HEK293T (cell line): ENCODE measurements at regions not wholly inside any gene's neighbourhood (a gene's known extent, or its start where the extent isn't known, plus 50 kb on each side); places are given as distances from the start of the nearest gene placed in this dataset.

ENCODE experiments used
- CTCF ChIA-PET: fragments of 350-600 bp; formaldehyde crosslinking; extraction: SDS; loops from one replicate; lab custom pipeline; 2021; ENCODE audit warnings: antibody characterized with exemption, inconsistent platforms; lab: Yijun Ruan, JAX
- POLR2A ChIA-PET: fragments of 350-600 bp; formaldehyde crosslinking; extraction: SDS; loops from one replicate; lab custom pipeline; 2020; ENCODE audit warnings: antibody characterized with exemption, inconsistent platforms; lab: Yijun Ruan, JAX
- DNase-seq: peaks from one replicate; pipeline ENCODE4 v3.0.0; 2012; ENCODE audit warnings: mixed read lengths; ENCODE audit errors: extremely low spot score
- ARNT ChIP-seq: fragments of 450-650 bp; IDR thresholded peaks from 2 replicates; pipeline ENCODE4 v1.6.1; 2017; ENCODE audit warnings: mild to moderate bottlenecking
- BHLHE40 ChIP-seq: fragments of 450-650 bp; IDR thresholded peaks from 2 replicates; pipeline ENCODE4 v1.6.1; 2016; ENCODE audit warnings: mild to moderate bottlenecking, moderate library complexity, borderline replicate concordance
- CTBP1 ChIP-seq: fragments of 450-650 bp; IDR thresholded peaks from 2 replicates; pipeline ENCODE4 v1.6.1; 2016; ENCODE audit warnings: borderline replicate concordance
- ELF4 ChIP-seq: fragments of 450-650 bp; IDR thresholded peaks from 2 replicates; pipeline ENCODE4 v1.6.1; 2017; ENCODE audit warnings: antibody characterized with exemption
- FOXA1 ChIP-seq: fragments of 450-650 bp; IDR thresholded peaks from 2 replicates; pipeline ENCODE4 v1.6.1; 2016; ENCODE audit warnings: mild to moderate bottlenecking
- FOXK2 ChIP-seq: fragments of 450-650 bp; IDR thresholded peaks from 2 replicates; pipeline ENCODE4 v1.6.1; 2016; ENCODE audit warnings: mild to moderate bottlenecking
- FOXM1 ChIP-seq: fragments of 450-650 bp; IDR thresholded peaks from 2 replicates; pipeline ENCODE4 v1.6.1; 2017; ENCODE audit warnings: mild to moderate bottlenecking, borderline replicate concordance
- HDGF ChIP-seq: fragments of 450-650 bp; IDR thresholded peaks from 2 replicates; pipeline ENCODE4 v1.6.1; 2017; ENCODE audit warnings: antibody characterized with exemption, borderline replicate concordance
- L3MBTL2 ChIP-seq: fragments of 450-650 bp; conservative IDR thresholded peaks from 2 replicates; pipeline ENCODE4 v1.6.1; 2016; ENCODE audit warnings: mild to moderate bottlenecking
- LEF1 ChIP-seq: fragments of 450-650 bp; IDR thresholded peaks from 2 replicates; pipeline ENCODE4 v1.6.1; 2017; ENCODE audit warnings: mild to moderate bottlenecking, borderline replicate concordance
- NFRKB ChIP-seq: fragments of 450-650 bp; IDR thresholded peaks from 2 replicates; pipeline ENCODE4 v1.6.1; 2016; ENCODE audit warnings: mild to moderate bottlenecking, moderate library complexity
- PKNOX1 ChIP-seq: fragments of 450-650 bp; IDR thresholded peaks from 2 replicates; pipeline ENCODE4 v1.6.1; 2016
- SP1 ChIP-seq: fragments of 450-650 bp; IDR thresholded peaks from 2 replicates; pipeline ENCODE4 v1.6.1; 2017
- SUZ12 ChIP-seq: fragments of 450-650 bp; IDR thresholded peaks from 2 replicates; pipeline ENCODE4 v1.6.1; 2016; ENCODE audit warnings: mild to moderate bottlenecking
- TARDBP ChIP-seq: fragments of 450-650 bp; IDR thresholded peaks from 2 replicates; pipeline ENCODE4 v1.6.1; 2016
- ZNF384 ChIP-seq: fragments of 450-650 bp; IDR thresholded peaks from 2 replicates; pipeline ENCODE4 v1.6.1; 2016

GRCh38 chr6:11387707-11388430, 149.7 kb upstream of the TMEM170B start:
- POLR2A ChIA-PET, result no interaction called here
- no peak for DNase-seq
- TF ChIP-seq ZNF384, result no peak
- TF ChIP-seq CTBP1, result no peak
- no peak for TF ChIP-seq L3MBTL2
- no peak for TF ChIP-seq NFRKB
- TF ChIP-seq PKNOX1, result no peak
- TF ChIP-seq TARDBP, result no peak
- no peak for TF ChIP-seq ARNT
- no peak for TF ChIP-seq HDGF
- no peak for TF ChIP-seq FOXM1
- no peak for TF ChIP-seq FOXA1
- CTCF ChIA-PET, result no interaction called here

- ChIA-PET CTCF (no interaction called here), POLR2A (no interaction called here)
- TF ChIP-seq SP1 (no peak), FOXM1 (no peak), SUZ12 (no peak), L3MBTL2 (no peak), NFRKB (no peak), FOXK2 (no peak), ARNT (no peak), PKNOX1 (no peak)
- DNase-seq, result no peak
Observed at GRCh38 chr6:11386726-11387125, 150.8 kb upstream of the TMEM170B start.

GRCh38 chr6:11386323-11386722, 151.2 kb upstream of the TMEM170B start:
- no peak for DNase-seq
- ChIA-PET CTCF (no interaction called here), POLR2A (no interaction called here)
- TF ChIP-seq LEF1 (no peak), TARDBP (no peak), FOXM1 (no peak), HDGF (no peak), SP1 (no peak), NFRKB (no peak), SUZ12 (no peak), CTBP1 (no peak), BHLHE40 (no peak), PKNOX1 (no peak), ELF4 (no peak)

- ChIA-PET CTCF (interaction anchor here (0.6 kb wide), 1 partner anchor 151 kb away, joined by 5 read pairs; no protein-coding TSS in a partner anchor), POLR2A (no interaction called here)
- DNase-seq, result no peak
- TF ChIP-seq CTBP1, result no peak
- TF ChIP-seq NFRKB, result no peak
- TF ChIP-seq FOXA1, result no peak
- no peak for TF ChIP-seq FOXM1
- no peak for TF ChIP-seq FOXK2
Observed at GRCh38 chr6:11384531-11385309, 152.3 kb upstream of the NEDD9 start.

GRCh38 chr6:11381801-11382513, 149.5 kb upstream of the NEDD9 start:
- ChIA-PET CTCF (interaction anchor here (0.6 kb wide), 1 partner anchor 9 kb away, joined by 4 read pairs; no protein-coding TSS in a partner anchor), POLR2A (no interaction called here)
- TF ChIP-seq BHLHE40, result no peak
- TF ChIP-seq FOXA1, result no peak
- no peak for TF ChIP-seq NFRKB
- DNase-seq, result no peak

- POLR2A ChIA-PET, result no interaction called here
- DNase-seq, result no peak
- CTCF ChIA-PET, result interaction anchor here (0.6 kb wide), 1 partner anchor 8 kb away, joined by 4 read pairs; no protein-coding TSS in a partner anchor
- TF ChIP-seq TARDBP, result no peak
- no peak for TF ChIP-seq LEF1
- TF ChIP-seq NFRKB, result no peak
- no peak for TF ChIP-seq SP1
- no peak for TF ChIP-seq CTBP1
- no peak for TF ChIP-seq PKNOX1
- TF ChIP-seq ELF4, result no peak
- TF ChIP-seq L3MBTL2, result no peak
Observed at GRCh38 chr6:11380969-11381744, 148.7 kb upstream of the NEDD9 start.
